ENCODE measurements at regions not wholly inside any gene's neighbourhood (a gene's known extent, or its start where the extent isn't known, plus 50 kb on each side); places are given as distances from the start of the nearest gene placed in this dataset.
"Not testable (repeated sequence)": the region's sequence is repeated elsewhere in the genome, so short reads cannot be mapped to it uniquely, and the experiment has no call there.

GRCh38 chr6:43884652-43885022 is 114.6 kb downstream of the VEGFA start:
- no peak for DNase-seq (ENCODE audit: low read depth)

- no peak for DNase-seq (ENCODE audit: low read depth)
Observed at GRCh38 chr6:43883847-43884651, 114.0 kb downstream of the VEGFA start.

DNA sequence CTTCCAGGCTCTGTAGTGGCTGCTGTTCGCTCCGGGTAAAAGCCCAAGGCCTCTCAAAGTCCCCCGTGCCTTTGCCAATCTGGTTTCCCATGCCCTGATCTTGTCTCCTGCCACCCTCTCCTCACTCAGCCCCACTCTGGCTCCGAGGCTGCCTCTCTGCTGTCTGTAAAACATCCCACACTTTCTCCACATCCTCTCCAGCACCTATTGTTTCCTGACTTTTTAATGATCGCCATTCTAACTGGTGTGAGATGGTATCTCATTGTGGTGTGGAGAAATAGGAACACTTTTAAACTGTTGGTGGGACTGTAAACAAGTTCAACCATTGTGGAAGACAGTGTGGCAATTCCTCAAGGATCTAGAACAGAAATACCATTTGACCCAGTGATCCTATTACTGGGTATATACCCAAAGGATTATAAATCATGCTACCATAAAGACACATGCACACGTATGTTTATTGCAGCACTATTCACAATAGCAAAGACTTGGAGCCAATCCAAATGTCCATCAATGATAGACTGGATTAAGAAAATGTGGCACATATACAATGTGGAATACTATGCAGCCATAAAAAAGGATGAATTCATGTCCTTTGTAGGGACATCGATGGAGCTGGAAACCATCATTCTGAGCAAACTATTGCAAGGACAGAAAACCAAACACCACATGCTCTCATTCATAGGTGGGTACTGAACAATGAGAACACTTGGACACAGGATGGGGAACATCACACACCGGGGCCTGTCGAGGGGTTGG is 112.9 kb downstream of the VEGFA start:
- DNase-seq (ENCODE audit: low read depth) = not testable (repeated sequence)

DNA sequence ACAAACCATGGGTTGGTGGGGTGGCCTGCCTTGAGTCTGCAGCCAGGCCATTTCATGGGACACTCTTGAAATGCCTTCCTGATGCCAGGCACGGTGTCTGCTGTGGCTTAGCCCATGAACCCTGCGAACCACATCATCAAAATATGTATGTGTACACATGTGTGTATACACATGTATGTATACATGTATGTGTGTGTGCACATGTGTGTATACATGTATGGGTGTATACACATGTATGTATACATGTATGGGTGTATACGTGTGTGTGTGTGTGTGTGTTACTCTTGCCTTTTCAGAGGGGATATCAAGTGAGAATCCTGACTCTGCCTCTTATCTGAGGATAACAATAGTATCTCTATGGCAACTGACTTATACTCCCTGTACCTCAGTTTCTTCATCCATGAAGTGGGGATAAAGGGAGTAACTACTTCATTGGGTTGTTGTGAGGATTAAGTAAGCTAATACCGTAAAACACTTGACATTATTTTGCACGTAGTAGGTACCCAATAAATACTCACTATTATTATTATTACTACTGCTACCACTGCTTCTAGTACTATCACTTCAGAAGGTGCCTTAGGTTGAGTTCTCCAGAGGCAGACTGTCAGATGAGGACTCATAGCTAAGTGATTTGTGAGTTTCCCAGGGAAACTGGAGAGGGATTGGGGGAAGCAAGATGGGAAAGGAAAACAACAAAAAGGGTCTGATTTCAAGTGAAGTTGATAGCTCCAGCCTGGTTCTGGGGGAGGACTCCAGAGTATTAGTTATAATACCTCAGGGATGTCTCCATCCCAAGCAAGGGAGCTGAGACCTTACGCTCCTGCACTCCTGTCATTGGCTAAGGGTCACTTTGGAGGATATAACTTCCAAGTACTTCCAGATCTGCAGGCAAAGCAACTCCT is 110.5 kb downstream of the VEGFA start:
- no peak for DNase-seq (ENCODE audit: low read depth)

DNA sequence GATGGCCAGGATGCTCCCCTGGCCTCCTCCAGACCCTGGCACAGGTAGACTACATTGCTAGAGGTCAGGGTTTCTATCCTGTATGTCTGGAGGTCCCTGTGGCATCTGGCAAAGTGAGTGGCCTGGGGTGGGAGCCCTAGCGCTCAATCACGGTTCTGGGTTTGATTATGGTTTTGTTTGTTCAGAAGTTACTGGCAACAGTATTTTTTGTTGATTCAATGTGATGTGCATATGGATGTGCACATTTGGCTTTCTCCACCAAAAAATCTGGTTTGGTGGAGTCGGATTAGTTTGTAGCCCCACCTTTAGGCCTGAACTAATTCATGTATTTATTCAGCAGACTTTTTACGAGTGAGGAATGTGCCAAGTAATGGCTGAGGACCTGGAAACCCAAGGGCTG is 109.7 kb downstream of the VEGFA start:
- no peak for DNase-seq (ENCODE audit: low read depth)

DNA sequence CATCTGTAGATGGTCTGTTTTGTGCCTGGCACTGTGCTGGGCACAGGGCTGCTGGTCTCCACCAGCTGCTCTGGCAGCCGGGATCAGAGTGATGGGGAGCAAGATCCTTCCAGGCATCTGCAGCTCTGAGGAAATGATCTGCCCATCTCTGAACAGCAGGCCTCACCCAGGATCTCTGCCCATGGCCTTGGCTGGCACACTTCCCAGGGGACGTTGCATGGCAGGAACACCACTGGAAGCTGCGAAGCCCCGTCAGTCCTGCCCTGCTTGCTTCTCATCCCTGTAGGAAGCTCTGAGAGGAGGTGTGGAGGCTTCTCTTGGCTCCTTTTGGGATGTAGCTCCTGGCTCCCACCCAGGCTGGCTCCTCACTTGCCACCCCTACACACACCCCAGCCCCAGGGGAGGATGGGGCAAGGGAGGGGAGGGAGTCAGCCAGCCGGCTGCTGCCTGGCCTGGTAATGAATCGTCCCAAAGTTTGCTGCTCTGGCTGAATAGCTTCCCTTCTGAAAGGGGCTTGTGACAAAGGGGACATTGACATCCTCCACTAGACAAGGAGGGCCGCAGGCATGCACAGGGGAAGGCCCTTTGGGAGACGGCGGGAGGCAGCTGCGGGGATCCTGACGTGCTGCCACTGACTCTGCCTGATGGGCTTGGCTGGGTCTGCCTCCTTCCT is 108.9 kb downstream of the VEGFA start:
- no peak for DNase-seq (ENCODE audit: low read depth)

- DNase-seq (ENCODE audit: low read depth) = no peak
Observed at GRCh38 chr6:43878127-43878634, 108.2 kb downstream of the VEGFA start.

DNA sequence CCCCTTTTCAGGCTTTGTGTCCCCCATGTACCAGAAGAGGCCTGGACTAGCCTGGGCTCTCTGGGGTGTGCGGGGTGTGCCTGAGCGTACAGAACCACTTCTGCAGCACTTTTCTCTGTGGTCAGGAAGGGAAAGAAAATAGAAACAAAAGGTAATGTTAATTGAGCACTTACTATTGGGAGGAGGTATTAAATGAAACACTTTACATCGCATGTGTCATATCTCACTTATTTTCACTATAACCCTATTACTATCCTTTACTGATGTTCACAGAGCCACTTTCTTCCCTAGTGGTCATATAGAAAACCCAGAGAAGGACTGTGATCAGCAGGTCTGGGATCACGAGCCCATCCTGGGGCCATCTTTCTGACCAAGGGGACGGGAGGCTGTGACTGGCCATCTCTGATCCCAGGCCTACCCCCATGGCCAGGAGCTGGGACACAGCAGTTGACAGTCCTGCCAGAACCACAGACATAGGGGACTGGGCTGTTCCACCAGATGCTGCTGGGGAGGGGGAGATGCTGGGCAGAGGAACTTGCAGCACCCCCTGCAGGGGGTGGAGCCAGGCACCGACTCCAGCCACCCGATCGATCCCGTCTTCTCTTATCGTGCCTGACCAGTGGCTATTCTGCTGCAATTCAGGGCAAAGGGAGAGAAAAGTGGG is 107.6 kb downstream of the VEGFA start:
- no peak for DNase-seq (ENCODE audit: low read depth)

GRCh38 chr6:43877036-43877435 is 107.0 kb downstream of the VEGFA start:
- DNase-seq (ENCODE audit: low read depth) = no peak

- DNase-seq (ENCODE audit: low read depth) = no peak
Observed at GRCh38 chr6:43876602-43877001, 106.6 kb downstream of the VEGFA start.

GRCh38 chr6:43875849-43876572 is 106.0 kb downstream of the VEGFA start:
- DNase-seq (ENCODE audit: low read depth) = no peak

- no peak for DNase-seq (ENCODE audit: low read depth)
Observed at GRCh38 chr6:43874814-43875590, 105.0 kb downstream of the VEGFA start.

DNA sequence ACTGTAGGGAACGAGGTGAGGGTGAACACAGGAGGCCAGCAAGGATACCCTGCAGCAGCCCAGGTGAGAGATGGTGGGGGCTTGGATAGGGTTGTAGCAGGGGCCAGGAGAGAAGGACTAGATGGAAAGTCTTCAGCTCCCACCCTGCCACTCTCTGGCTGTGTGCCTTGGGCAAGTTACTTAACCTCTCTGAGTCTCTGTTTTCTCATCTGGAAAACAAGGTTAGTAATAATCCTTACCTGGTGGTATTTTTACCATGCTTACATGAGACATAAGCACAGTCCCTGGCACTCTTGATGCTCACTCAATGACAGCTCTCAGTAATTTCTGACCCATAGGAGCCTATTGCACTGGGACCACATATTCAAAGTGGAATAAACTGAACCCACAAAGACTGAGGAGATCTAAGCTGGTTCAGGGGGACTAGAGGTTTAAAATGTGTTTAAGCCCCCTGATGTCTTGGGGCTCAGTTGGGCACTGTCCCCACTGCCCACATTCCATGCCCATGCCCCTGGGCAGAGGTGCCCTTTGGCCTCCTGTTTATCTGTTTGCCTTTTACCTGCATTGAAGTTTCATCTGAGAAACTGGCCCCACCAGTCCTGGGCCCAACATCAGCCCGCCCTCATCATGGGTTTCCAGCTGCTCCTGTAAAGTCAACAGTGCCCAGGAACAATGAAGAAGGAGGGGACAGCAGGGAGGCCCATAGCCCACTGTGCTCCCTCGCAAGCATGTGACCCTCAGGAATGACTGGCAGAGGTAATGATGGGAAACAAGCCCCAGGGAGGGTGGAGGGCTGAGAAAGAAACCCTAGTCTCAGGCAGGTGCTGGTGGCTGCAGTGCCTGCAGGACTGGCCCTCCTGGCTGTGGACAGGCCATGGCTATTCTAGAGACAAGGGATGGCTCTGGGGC is 104.0 kb downstream of the VEGFA start:
- DNase-seq (ENCODE audit: low read depth) = no peak

GRCh38 chr6:43871933-43872332 is 101.9 kb downstream of the VEGFA start:
- no peak for DNase-seq (ENCODE audit: low read depth)

DNA sequence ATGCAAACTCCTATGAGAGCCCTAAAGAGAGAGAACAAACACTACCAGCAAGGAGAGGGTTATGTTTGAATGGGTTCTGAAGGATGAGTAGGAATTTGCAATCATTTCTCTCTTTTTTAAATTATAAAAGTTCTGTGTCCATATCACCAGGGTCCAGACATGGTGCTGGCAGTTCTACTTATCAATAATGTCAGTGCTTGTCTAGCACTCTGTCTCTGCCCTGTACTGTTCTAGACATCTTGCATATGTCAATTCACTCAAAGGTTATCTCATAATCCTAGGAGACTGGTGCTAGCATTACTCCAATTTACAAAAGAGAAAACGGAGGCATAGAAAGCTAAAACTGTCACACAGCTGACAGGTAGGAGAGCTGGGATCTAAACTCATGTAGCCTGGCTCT is 101.3 kb downstream of the VEGFA start:
- DNase-seq (ENCODE audit: low read depth) = no peak

DNA sequence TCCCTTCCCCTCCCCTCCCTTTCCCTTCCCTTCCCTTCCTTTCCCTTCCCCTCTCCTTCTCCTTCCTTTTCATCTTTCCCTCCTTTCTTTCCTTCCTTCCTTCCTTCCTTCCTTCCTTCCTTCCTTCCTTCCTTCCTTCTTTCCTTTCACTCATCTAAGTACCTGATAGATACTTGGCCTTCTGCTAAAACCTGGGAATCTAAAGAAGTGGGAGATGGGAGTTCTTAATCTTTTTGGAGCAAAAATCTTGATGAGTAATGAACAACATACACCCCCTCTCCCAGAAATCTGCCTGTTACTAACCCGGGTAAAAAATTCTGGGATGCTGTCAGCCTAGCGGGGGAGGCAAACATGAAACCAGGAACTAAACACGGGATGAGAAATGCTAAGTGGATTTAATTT is 100.7 kb downstream of the VEGFA start:
- no peak for DNase-seq (ENCODE audit: low read depth)

DNA sequence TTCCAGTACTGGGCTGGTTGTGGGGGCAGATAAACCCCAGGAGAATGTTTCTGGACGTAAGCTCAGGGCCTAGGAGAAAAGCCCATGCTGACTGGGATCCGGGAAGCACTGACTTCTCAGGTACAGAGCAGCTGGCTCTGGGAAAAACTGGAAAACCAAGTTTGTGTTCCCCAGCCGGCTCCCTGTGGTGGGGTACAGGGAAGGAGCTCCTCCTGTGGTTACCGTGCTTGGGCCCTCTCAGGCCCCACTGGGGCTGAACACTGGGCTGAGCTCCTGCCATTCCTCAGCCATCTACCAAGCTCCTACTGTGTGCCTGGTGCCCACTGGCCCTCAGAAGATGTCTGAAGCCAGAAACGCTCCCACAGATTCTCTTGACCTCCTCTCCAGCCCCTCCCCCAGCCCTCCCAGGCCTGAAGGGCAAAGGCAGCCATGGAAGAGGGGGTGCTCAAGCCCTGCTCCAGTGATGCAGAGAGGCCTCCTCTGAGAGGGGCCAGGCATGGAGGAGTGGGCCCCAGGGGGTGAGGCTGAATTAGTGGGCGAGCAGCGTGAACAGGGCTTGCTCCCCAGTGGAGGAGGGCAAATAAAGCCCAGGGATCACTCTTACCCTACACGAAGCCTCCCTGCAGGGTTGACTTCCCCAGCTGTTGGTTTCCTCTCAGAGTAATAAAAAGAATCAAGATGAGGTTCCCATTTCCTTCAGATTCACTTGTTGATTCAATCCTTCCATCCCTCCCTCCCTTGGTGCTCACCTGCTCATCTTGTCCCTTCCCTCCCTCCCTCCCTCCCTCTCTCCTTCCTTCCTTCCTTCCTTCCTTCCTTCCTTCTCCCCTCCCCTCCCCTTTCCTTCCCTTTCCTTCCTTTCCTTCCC is 100.0 kb downstream of the VEGFA start:
- DNase-seq (ENCODE audit: low read depth) = no peak
